ENCODE measurements at regions not wholly inside any gene's neighbourhood (a gene's known extent, or its start where the extent isn't known, plus 50 kb on each side); places are given as distances from the start of the nearest gene placed in this dataset.

DNA sequence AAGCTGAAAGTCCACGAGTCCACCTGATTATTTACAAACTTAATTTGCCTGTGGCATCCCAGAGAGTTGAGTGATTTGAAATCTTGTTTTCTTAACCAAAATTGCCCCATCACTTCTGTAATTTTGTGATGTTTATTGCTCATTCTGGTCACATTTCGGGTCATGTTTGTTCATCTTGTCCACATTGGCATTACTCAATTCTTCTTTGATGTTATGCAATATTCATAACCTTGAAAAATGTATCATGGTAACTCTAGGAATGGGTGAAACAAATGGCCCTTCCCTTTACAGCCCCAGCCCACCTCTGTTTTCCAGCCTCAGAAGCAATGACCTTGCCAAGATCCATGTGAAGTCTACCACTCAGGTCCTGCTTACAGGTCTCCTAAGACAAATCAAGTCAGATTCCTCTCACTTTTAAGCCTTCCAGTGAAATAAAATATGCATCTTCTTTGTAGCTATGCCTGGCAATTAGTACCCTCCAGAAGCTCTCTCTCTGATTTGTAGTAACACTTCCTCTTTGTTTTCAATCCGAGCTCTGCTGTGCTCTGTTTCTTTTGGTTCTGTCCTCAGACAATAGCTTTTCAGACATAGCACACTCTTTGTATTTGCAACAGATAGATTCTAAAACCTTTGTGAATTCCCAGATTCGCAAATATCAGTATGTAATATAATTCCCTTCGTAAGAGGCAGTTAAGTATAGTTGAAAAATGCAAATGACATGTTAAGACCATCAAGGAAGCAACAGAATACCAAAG is 330.3 kb upstream of the IRX1 start:
- H3K4me1 Mint-ChIP-seq, result no peaks in the 10 kb centered on the region
- H3K9me3 Mint-ChIP-seq, result peaks cover 9% of the 10 kb centered on the region
- ChIA-PET CTCF (no interaction called here), POLR2A (no interaction called here)
- no peak for ATAC-seq
- DNase-seq (ENCODE audit: low spot score), result no peak
- H3K36me3 Mint-ChIP-seq, result no peaks in the 10 kb centered on the region
- no peak overlapping the region for H3K4me3 Mint-ChIP-seq
- H3K27me3 Mint-ChIP-seq (ENCODE audit: low read depth), result peaks cover 4% of the 10 kb centered on the region; the same call in 1 of the 2 replicates
- TF ChIP-seq ATF6 (CRISPR knock-in tag; IDR thresholded peaks at IDR 0.05) (no peak), AR (CRISPR knock-in tag; IDR thresholded peaks at IDR 0.05) (no peak), NR2C2 (CRISPR knock-in tag; IDR thresholded peaks at IDR 0.05) (no peak), ZNF121 (CRISPR knock-in tag; IDR thresholded peaks at IDR 0.05) (no peak), USF2 (CRISPR knock-in tag; IDR thresholded peaks at IDR 0.05) (no peak), HMGA2 (CRISPR knock-in tag; IDR thresholded peaks at IDR 0.05) (no peak), ATF1 (CRISPR knock-in tag; IDR thresholded peaks at IDR 0.05) (no peak), PRRX2 (CRISPR knock-in tag; IDR thresholded peaks at IDR 0.05) (no peak), EMX1 (CRISPR knock-in tag; IDR thresholded peaks at IDR 0.05) (no peak), ZNF138 (CRISPR knock-in tag; conservative IDR thresholded peaks at IDR 0.05) (no peak), ZNF219 (CRISPR knock-in tag; IDR thresholded peaks at IDR 0.05; ENCODE audit: borderline replicate concordance) (no peak)
- TF ChIP-seq, protein P1, sequence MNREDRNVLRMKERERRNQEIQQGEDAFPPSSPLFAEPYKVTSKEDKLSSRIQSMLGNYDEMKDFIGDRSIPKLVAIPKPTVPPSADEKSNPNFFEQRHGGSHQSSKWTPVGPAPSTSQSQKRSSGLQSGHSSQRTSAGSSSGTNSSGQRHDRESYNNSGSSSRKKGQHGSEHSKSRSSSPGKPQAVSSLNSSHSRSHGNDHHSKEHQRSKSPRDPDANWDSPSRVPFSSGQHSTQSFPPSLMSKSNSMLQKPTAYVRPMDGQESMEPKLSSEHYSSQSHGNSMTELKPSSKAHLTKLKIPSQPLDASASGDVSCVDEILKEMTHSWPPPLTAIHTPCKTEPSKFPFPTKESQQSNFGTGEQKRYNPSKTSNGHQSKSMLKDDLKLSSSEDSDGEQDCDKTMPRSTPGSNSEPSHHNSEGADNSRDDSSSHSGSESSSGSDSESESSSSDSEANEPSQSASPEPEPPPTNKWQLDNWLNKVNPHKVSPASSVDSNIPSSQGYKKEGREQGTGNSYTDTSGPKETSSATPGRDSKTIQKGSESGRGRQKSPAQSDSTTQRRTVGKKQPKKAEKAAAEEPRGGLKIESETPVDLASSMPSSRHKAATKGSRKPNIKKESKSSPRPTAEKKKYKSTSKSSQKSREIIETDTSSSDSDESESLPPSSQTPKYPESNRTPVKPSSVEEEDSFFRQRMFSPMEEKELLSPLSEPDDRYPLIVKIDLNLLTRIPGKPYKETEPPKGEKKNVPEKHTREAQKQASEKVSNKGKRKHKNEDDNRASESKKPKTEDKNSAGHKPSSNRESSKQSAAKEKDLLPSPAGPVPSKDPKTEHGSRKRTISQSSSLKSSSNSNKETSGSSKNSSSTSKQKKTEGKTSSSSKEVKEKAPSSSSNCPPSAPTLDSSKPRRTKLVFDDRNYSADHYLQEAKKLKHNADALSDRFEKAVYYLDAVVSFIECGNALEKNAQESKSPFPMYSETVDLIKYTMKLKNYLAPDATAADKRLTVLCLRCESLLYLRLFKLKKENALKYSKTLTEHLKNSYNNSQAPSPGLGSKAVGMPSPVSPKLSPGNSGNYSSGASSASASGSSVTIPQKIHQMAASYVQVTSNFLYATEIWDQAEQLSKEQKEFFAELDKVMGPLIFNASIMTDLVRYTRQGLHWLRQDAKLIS (CRISPR knock-in tag; IDR thresholded peaks at IDR 0.05; ENCODE audit: borderline replicate concordance), result no peak
- TF ChIP-seq, protein P2, sequence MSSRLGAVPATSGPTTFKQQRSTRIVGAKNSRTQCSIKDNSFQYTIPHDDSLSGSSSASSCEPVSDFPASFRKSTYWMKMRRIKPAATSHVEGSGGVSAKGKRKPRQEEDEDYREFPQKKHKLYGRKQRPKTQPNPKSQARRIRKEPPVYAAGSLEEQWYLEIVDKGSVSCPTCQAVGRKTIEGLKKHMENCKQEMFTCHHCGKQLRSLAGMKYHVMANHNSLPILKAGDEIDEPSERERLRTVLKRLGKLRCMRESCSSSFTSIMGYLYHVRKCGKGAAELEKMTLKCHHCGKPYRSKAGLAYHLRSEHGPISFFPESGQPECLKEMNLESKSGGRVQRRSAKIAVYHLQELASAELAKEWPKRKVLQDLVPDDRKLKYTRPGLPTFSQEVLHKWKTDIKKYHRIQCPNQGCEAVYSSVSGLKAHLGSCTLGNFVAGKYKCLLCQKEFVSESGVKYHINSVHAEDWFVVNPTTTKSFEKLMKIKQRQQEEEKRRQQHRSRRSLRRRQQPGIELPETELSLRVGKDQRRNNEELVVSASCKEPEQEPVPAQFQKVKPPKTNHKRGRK (CRISPR knock-in tag; IDR thresholded peaks at IDR 0.05; ENCODE audit: borderline replicate concordance), result no peak
- no peak overlapping the region for H3K27ac Mint-ChIP-seq

- ATAC-seq (no peak), DNase-seq (ENCODE audit: low spot score) (no peak)
- Mint-ChIP-seq H3K4me1 (no peaks in the 10 kb centered on the region), H3K4me3 (no peak overlapping the region), H3K27ac (no peak overlapping the region), H3K36me3 (no peaks in the 10 kb centered on the region), H3K9me3 (peaks cover 9% of the 10 kb centered on the region), H3K27me3 (ENCODE audit: low read depth) (peaks cover 4% of the 10 kb centered on the region; the same call in 1 of the 2 replicates)
- ChIA-PET CTCF (no interaction called here), POLR2A (no interaction called here)
- TF ChIP-seq ELF4 (CRISPR knock-in tag; IDR thresholded peaks at IDR 0.05; ENCODE audit: low read depth), result no peak
- no peak for TF ChIP-seq SOX15 (CRISPR knock-in tag; IDR thresholded peaks at IDR 0.05)
- TF ChIP-seq, protein P3, sequence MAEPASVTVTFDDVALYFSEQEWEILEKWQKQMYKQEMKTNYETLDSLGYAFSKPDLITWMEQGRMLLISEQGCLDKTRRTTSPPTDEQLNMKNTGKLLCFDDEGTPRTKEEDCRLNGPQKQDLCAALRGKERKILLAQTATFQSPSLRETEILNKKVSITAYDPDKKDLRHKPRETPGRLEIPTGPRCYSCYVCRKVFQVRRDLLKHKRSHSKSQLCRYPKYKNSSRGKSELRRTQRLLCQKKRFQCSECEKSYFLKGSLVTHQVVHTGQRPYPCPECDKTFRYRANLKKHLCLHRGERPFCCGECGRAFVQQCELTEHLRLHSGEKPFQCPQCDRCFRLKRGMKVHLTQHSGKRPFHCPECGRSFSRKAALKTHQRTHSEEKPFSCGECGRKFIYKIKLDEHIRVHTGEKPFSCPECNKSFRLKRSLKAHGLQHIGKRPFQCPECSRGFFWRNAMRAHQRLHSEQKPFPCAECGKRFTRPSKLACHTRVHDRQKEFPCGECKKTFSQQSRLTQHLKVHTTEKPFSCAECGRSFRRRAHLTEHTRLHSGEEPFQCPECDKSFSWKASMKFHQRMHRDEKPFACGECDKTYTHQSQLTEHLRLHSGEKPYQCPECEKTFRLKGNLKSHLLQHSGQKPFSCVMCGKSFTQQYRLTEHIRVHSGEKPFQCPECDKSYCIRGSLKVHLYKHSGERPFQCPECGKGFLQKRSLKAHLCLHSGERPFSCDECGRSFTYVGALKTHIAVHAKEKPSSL (CRISPR knock-in tag; conservative IDR thresholded peaks at IDR 0.05), result no peak
- no peak for TF ChIP-seq TP53 (CRISPR knock-in tag; IDR thresholded peaks at IDR 0.05)
- no peak for TF ChIP-seq ZNF121 (CRISPR knock-in tag; IDR thresholded peaks at IDR 0.05)
- TF ChIP-seq, protein P1 (CRISPR knock-in tag; IDR thresholded peaks at IDR 0.05; ENCODE audit: borderline replicate concordance), result no peak
These were observed 333.2 kb upstream of the IRX1 start for GRCh38 chr5:3262451-3262850.

Data from WTC11 (cell line).